PFSK-1 (cell line): ENCODE measurements at regions not wholly inside any gene's neighbourhood (a gene's known extent, or its start where the extent isn't known, plus 50 kb on each side); places are given as distances from the start of the nearest gene placed in this dataset.

Experiments
- FOXP2 ChIP-seq: optimal IDR thresholded peaks from 2 replicates; pipeline ENCODE3; 2011; ENCODE audit warnings: borderline replicate concordance, control low read depth, inconsistent platforms; ENCODE audit not compliant: insufficient read depth; ENCODE audit errors: extremely low read length, extremely low read depth
- POLR2AphosphoS5 ChIP-seq: IDR thresholded peaks from 2 replicates; pipeline ENCODE4 v1.6.1; 2012; ENCODE audit warnings: low read depth, mild to moderate bottlenecking, control low read depth, low read length, moderate library complexity
- SIN3A ChIP-seq: IDR thresholded peaks from 2 replicates; pipeline ENCODE4 v1.6.1; 2012; ENCODE audit warnings: mild to moderate bottlenecking, low read length, moderate library complexity, borderline replicate concordance; ENCODE audit not compliant: insufficient read depth
- TAF1 ChIP-seq: IDR thresholded peaks from 2 replicates; pipeline ENCODE4 v1.6.1; 2012; ENCODE audit warnings: low read length, control low read depth, borderline replicate concordance; ENCODE audit not compliant: insufficient read depth
- TF ChIP-seq, protein P1 (sequence below), 2 experiments: IDR thresholded peaks; 2 replicates each; pipeline versions ENCODE4 v1.6.1 to v1.8.0; 2011 to 2012; ENCODE audit warnings: low read depth in 2 of 2, low read length in 2 of 2, control low read depth in 1 of 2, inconsistent platforms in 1 of 2, mild to moderate bottlenecking in 1 of 2, moderate library complexity in 1 of 2; ENCODE audit not compliant: insufficient read depth in 1 of 2

DNA sequence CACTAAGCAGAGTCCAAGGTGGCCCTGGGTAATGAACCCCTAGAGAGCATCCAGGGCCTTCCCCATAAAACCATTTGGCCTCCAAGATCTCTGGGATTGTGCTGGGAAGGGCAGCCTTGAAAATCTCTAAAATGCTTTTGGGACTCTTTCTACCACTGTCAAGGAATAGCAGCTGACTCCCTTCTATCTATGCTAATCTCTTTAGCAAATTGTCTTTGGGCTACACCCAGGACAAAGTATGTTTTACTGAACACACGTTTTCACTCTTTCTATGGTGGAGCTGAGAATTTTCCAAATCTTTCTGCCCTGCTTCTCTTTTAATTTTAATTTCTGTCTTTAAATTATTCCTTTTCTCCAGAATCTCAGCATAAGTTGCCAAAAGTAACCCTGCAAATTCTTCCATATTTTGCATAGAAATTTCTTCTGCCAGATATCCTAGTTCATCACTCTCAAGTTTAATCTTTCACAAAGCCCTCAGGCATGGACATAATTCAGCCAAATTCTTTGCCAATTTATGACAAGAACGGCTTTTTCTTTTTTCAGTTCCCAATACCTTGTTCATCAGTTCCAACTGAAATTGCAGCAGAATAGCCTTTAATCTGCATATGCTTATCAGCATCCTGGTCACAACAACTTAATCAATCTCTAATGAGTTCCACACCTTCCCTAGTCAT is 687.0 kb upstream of the ADGRL4 start:
- TF ChIP-seq SIN3A (no peak), FOXP2 (no peak), POLR2AphosphoS5 (no peak), TAF1 (no peak)
- TF ChIP-seq, protein P1, sequence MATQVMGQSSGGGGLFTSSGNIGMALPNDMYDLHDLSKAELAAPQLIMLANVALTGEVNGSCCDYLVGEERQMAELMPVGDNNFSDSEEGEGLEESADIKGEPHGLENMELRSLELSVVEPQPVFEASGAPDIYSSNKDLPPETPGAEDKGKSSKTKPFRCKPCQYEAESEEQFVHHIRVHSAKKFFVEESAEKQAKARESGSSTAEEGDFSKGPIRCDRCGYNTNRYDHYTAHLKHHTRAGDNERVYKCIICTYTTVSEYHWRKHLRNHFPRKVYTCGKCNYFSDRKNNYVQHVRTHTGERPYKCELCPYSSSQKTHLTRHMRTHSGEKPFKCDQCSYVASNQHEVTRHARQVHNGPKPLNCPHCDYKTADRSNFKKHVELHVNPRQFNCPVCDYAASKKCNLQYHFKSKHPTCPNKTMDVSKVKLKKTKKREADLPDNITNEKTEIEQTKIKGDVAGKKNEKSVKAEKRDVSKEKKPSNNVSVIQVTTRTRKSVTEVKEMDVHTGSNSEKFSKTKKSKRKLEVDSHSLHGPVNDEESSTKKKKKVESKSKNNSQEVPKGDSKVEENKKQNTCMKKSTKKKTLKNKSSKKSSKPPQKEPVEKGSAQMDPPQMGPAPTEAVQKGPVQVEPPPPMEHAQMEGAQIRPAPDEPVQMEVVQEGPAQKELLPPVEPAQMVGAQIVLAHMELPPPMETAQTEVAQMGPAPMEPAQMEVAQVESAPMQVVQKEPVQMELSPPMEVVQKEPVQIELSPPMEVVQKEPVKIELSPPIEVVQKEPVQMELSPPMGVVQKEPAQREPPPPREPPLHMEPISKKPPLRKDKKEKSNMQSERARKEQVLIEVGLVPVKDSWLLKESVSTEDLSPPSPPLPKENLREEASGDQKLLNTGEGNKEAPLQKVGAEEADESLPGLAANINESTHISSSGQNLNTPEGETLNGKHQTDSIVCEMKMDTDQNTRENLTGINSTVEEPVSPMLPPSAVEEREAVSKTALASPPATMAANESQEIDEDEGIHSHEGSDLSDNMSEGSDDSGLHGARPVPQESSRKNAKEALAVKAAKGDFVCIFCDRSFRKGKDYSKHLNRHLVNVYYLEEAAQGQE (IDR thresholded peaks at IDR 0.05; ENCODE audit: insufficient read depth in 1 of 2, low read depth in 2 of 2, low read length in 2 of 2) = no peak

GRCh38 chr1:79692519-79692918 is 686.0 kb upstream of the ADGRL4 start:
- TF ChIP-seq SIN3A (no peak), FOXP2 (no peak), POLR2AphosphoS5 (no peak), TAF1 (no peak)
- TF ChIP-seq, protein P1 (IDR thresholded peaks at IDR 0.05; ENCODE audit: insufficient read depth in 1 of 2, low read depth in 2 of 2, low read length in 2 of 2) = no peak

GRCh38 chr1:79688932-79689331 is 682.4 kb upstream of the ADGRL4 start:
- TF ChIP-seq POLR2AphosphoS5 = no peak
- no peak for TF ChIP-seq FOXP2
- no peak for TF ChIP-seq TAF1
- TF ChIP-seq, protein P1 (IDR thresholded peaks at IDR 0.05; ENCODE audit: insufficient read depth in 1 of 2, low read depth in 2 of 2, low read length in 2 of 2) = no peak
- no peak for TF ChIP-seq SIN3A

GRCh38 chr1:79683420-79683819 is 676.9 kb upstream of the ADGRL4 start:
- TF ChIP-seq POLR2AphosphoS5 = no peak
- TF ChIP-seq, protein P1 (IDR thresholded peaks at IDR 0.05; ENCODE audit: insufficient read depth in 1 of 2, low read depth in 2 of 2, low read length in 2 of 2) = no peak
- TF ChIP-seq SIN3A = no peak
- no peak for TF ChIP-seq FOXP2
- no peak for TF ChIP-seq TAF1

DNA sequence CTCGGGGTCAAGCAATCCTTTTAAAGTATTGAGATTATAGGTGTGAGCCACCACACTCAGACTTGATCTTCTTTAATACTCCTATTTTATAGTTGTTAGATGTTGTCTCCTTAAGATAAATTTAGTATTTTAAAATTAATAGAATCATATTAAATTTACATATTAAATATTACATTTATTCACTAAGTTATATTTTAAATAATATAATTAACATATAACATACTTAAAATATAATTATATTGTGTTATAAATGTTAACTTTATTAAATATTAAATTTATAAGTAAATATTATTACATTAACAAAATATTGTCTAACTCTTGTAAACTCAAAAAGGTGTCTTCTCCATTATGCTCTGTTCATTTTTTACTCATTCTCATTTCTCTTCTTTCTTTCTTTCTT is 675.9 kb upstream of the ADGRL4 start:
- TF ChIP-seq POLR2AphosphoS5 = no peak
- TF ChIP-seq FOXP2 = no peak
- no peak for TF ChIP-seq TAF1
- TF ChIP-seq, protein P1 (IDR thresholded peaks at IDR 0.05; ENCODE audit: insufficient read depth in 1 of 2, low read depth in 2 of 2, low read length in 2 of 2) = no peak
- TF ChIP-seq SIN3A = no peak
